GM23338 (cell line): ENCODE measurements at regions not wholly inside any gene's neighbourhood (a gene's known extent, or its start where the extent isn't known, plus 50 kb on each side); places are given as distances from the start of the nearest gene placed in this dataset.

Source experiments
- ATAC-seq: fragments of 200-7000 bp; cut with Tn5 transposase; 3 replicates; pipeline ENCODE4 v1.9.1; 2020
- DNase-seq: peaks from one replicate; pipeline ENCODE4 v3.0.0-alpha.2; 2015; ENCODE audit warnings: low spot score
- H2AFZ ChIP-seq: fragments of 200-600 bp; sonication (generic); 2 replicates; pipeline ENCODE4 v1.8.0; 2016; ENCODE audit warnings: antibody characterized with exemption, mild to moderate bottlenecking, moderate library complexity
- H3F3A ChIP-seq: fragments of 200-600 bp; sonication (generic); replicated peaks from 2 replicates; pipeline ENCODE4 v1.8.0; 2017; ENCODE audit warnings: antibody characterized with exemption, mixed run types, low read depth
- H3K27ac ChIP-seq: fragments of 200-600 bp; sonication (generic); 2 replicates; pipeline ENCODE4 v1.6.1; 2016; ENCODE audit warnings: low read depth
- H3K27me3 ChIP-seq: fragments of 200-600 bp; sonication (generic); 2 replicates; pipeline ENCODE4 v1.8.0; 2016; ENCODE audit warnings: mild to moderate bottlenecking, mixed run types, moderate library complexity; ENCODE audit not compliant: insufficient read depth
- H3K36me3 ChIP-seq: fragments of 200-600 bp; sonication (generic); 2 replicates; pipeline ENCODE4 v1.8.0; 2016; ENCODE audit warnings: mild to moderate bottlenecking; ENCODE audit not compliant: insufficient read depth
- H3K4me1 ChIP-seq: fragments of 200-600 bp; sonication (generic); 2 replicates; pipeline ENCODE4 v1.8.0; 2016; ENCODE audit warnings: mild to moderate bottlenecking, moderate library complexity; ENCODE audit not compliant: insufficient read depth
- H3K4me2 ChIP-seq: fragments of 200-600 bp; sonication (generic); 2 replicates; pipeline ENCODE4 v1.7.1; 2017; ENCODE audit warnings: mixed run types
- H3K4me3 ChIP-seq: fragments of 200-600 bp; sonication (generic); 2 replicates; pipeline ENCODE4 v1.6.1; 2016; ENCODE audit warnings: mixed run types
- H3K79me2 ChIP-seq: fragments of 200-600 bp; sonication (generic); replicated peaks from 2 replicates; pipeline ENCODE4 v1.8.0; 2017; ENCODE audit warnings: mild to moderate bottlenecking; ENCODE audit not compliant: insufficient read depth
- H3K9me2 ChIP-seq: fragments of 200-600 bp; sonication (generic); 2 replicates; pipeline ENCODE4 v1.8.0; 2017; ENCODE audit not compliant: insufficient read depth
- H4K20me1 ChIP-seq: fragments of 200-600 bp; sonication (generic); replicated peaks from 2 replicates; pipeline ENCODE4 v1.8.0; 2017; ENCODE audit warnings: mild to moderate bottlenecking; ENCODE audit not compliant: insufficient read depth
- H3K27ac Mint-ChIP-seq: 2 replicates; pipeline ENCODE4 v1.8.0; 2020; ENCODE audit warnings: inconsistent platforms, mild to moderate bottlenecking, moderate library complexity, mixed read lengths
- H3K27me3 Mint-ChIP-seq: 3 replicates; pipeline ENCODE4 v1.8.0; 2022; ENCODE audit warnings: low read depth, mild to moderate bottlenecking, moderate library complexity, mixed read lengths, inconsistent platforms; ENCODE audit not compliant: insufficient read depth, poor library complexity
- H3K36me3 Mint-ChIP-seq: 3 replicates; pipeline ENCODE4 v1.8.0; 2021; ENCODE audit warnings: low read depth, mild to moderate bottlenecking, inconsistent platforms, moderate library complexity, mixed read lengths
- H3K4me1 Mint-ChIP-seq: 3 replicates; pipeline ENCODE4 v1.8.0; 2020; ENCODE audit warnings: mild to moderate bottlenecking, inconsistent platforms, mixed read lengths
- H3K4me3 Mint-ChIP-seq: 3 replicates; pipeline ENCODE4 v1.8.0; 2021; ENCODE audit warnings: moderate library complexity, mild to moderate bottlenecking, inconsistent platforms, mixed read lengths
- H3K9me3 Mint-ChIP-seq: 3 replicates; pipeline ENCODE4 v1.8.0; 2020; ENCODE audit warnings: moderate library complexity, mild to moderate bottlenecking, inconsistent platforms, mixed read lengths
- CREB1 ChIP-seq: fragments of 250-450 bp; sonication (Bioruptor Pico); IDR thresholded peaks from 2 replicates; pipeline ENCODE4 v1.5.0; 2020; ENCODE audit warnings: low read depth, mild to moderate bottlenecking, moderate library complexity
- CTCF ChIP-seq, 2 experiments: fragments of 200-600 bp in 1 of 2; sonication (generic) in 1 of 2; conservative IDR thresholded peaks; 2 replicates each; pipeline versions ENCODE4 v1.5.1 to v1.6.1; 2016 to 2017; ENCODE audit warnings: antibody characterized with exemption in 2 of 2, low read depth in 2 of 2, mild to moderate bottlenecking in 2 of 2, moderate library complexity in 1 of 2
- ETS1 ChIP-seq: IDR thresholded peaks from 2 replicates; pipeline ENCODE4 v1.6.1; 2016; ENCODE audit warnings: antibody characterized with exemption
- EZH2 ChIP-seq: fragments of 200-600 bp; sonication (generic); IDR thresholded peaks from one replicate; pipeline ENCODE4 v1.8.0; 2017; ENCODE audit warnings: antibody characterized with exemption, mild to moderate bottlenecking, low read depth; ENCODE audit not compliant: unreplicated experiment
- EZH2phosphoT487 ChIP-seq: fragments of 200-600 bp; sonication (generic); IDR thresholded peaks from one replicate; pipeline ENCODE4 v1.8.1; 2018; ENCODE audit warnings: antibody characterized with exemption; ENCODE audit not compliant: unreplicated experiment
- JUNB ChIP-seq: IDR thresholded peaks from one replicate; pipeline ENCODE4 v1.6.1; 2016; ENCODE audit warnings: antibody characterized with exemption; ENCODE audit not compliant: unreplicated experiment
- NANOG ChIP-seq: IDR thresholded peaks from 2 replicates; pipeline ENCODE4 v1.6.1; 2016; ENCODE audit warnings: antibody characterized with exemption, borderline replicate concordance
- POLR2AphosphoS5 ChIP-seq: IDR thresholded peaks from 2 replicates; pipeline ENCODE4 v1.6.1; 2016; ENCODE audit warnings: antibody characterized with exemption, low read depth
- STAT1 ChIP-seq: IDR thresholded peaks from one replicate; pipeline ENCODE4 v1.6.1; 2016; ENCODE audit warnings: antibody characterized with exemption; ENCODE audit not compliant: unreplicated experiment
- ZNF114 ChIP-seq: fragments of 250-450 bp; sonication (Bioruptor Pico); IDR thresholded peaks from 2 replicates; pipeline ENCODE4 v1.5.0; 2020; ENCODE audit warnings: mild to moderate bottlenecking, moderate library complexity
- ZNF331 ChIP-seq: fragments of 250-450 bp; sonication (Bioruptor Pico); IDR thresholded peaks from 2 replicates; pipeline ENCODE4 v1.5.0; 2020; ENCODE audit warnings: low read depth, mild to moderate bottlenecking, moderate library complexity
- TF ChIP-seq, protein P1 (sequence below): fragments of 250-450 bp; sonication (Bioruptor Pico); IDR thresholded peaks from 2 replicates; pipeline ENCODE4 v1.5.0; 2020; ENCODE audit warnings: mild to moderate bottlenecking, moderate library complexity
- TF ChIP-seq, protein P2 (sequence below): IDR thresholded peaks from one replicate; pipeline ENCODE4 v1.6.1; 2018; ENCODE audit warnings: antibody characterized with exemption; ENCODE audit not compliant: unreplicated experiment

DNA sequence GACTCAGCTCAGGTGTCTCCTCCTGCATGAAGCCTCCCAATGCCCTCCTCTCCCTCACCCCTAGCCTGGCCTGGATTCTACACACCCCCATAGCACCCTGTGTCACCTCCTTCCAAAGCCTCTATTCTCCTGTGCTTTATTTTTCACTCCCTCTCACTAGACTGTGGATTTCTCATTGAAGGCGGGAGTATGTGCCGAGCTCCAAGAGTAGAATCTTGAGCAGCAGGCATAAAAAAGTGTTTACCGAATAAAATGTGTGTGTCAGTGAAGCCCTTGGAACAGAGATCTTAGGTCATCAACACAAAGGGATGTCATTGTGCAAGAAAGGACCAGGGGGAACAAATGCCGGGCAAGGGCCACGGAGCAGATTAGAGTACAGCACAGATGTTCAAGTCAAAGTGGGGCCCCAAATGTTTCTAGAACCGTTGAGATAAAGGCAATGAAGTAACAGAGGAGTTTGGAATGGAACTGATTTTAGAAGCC is 106.1 kb upstream of the TMEM170B start:
- no peak overlapping the region for H3K4me3 Mint-ChIP-seq
- peaks cover 31% of the 10 kb centered on the region for H3K4me1 Mint-ChIP-seq
- TF ChIP-seq POLR2AphosphoS5 (no peak), EZH2 (no peak), CREB1 (CRISPR knock-in tag) (no peak), ZNF114 (no peak), NANOG (no peak), EZH2phosphoT487 (no peak), JUNB (no peak), CTCF (conservative IDR thresholded peaks at IDR 0.05; ENCODE audit: low read depth in 2 of 2) (no peak), ZNF331 (no peak), ETS1 (no peak), STAT1 (no peak)
- TF ChIP-seq, protein P1, sequence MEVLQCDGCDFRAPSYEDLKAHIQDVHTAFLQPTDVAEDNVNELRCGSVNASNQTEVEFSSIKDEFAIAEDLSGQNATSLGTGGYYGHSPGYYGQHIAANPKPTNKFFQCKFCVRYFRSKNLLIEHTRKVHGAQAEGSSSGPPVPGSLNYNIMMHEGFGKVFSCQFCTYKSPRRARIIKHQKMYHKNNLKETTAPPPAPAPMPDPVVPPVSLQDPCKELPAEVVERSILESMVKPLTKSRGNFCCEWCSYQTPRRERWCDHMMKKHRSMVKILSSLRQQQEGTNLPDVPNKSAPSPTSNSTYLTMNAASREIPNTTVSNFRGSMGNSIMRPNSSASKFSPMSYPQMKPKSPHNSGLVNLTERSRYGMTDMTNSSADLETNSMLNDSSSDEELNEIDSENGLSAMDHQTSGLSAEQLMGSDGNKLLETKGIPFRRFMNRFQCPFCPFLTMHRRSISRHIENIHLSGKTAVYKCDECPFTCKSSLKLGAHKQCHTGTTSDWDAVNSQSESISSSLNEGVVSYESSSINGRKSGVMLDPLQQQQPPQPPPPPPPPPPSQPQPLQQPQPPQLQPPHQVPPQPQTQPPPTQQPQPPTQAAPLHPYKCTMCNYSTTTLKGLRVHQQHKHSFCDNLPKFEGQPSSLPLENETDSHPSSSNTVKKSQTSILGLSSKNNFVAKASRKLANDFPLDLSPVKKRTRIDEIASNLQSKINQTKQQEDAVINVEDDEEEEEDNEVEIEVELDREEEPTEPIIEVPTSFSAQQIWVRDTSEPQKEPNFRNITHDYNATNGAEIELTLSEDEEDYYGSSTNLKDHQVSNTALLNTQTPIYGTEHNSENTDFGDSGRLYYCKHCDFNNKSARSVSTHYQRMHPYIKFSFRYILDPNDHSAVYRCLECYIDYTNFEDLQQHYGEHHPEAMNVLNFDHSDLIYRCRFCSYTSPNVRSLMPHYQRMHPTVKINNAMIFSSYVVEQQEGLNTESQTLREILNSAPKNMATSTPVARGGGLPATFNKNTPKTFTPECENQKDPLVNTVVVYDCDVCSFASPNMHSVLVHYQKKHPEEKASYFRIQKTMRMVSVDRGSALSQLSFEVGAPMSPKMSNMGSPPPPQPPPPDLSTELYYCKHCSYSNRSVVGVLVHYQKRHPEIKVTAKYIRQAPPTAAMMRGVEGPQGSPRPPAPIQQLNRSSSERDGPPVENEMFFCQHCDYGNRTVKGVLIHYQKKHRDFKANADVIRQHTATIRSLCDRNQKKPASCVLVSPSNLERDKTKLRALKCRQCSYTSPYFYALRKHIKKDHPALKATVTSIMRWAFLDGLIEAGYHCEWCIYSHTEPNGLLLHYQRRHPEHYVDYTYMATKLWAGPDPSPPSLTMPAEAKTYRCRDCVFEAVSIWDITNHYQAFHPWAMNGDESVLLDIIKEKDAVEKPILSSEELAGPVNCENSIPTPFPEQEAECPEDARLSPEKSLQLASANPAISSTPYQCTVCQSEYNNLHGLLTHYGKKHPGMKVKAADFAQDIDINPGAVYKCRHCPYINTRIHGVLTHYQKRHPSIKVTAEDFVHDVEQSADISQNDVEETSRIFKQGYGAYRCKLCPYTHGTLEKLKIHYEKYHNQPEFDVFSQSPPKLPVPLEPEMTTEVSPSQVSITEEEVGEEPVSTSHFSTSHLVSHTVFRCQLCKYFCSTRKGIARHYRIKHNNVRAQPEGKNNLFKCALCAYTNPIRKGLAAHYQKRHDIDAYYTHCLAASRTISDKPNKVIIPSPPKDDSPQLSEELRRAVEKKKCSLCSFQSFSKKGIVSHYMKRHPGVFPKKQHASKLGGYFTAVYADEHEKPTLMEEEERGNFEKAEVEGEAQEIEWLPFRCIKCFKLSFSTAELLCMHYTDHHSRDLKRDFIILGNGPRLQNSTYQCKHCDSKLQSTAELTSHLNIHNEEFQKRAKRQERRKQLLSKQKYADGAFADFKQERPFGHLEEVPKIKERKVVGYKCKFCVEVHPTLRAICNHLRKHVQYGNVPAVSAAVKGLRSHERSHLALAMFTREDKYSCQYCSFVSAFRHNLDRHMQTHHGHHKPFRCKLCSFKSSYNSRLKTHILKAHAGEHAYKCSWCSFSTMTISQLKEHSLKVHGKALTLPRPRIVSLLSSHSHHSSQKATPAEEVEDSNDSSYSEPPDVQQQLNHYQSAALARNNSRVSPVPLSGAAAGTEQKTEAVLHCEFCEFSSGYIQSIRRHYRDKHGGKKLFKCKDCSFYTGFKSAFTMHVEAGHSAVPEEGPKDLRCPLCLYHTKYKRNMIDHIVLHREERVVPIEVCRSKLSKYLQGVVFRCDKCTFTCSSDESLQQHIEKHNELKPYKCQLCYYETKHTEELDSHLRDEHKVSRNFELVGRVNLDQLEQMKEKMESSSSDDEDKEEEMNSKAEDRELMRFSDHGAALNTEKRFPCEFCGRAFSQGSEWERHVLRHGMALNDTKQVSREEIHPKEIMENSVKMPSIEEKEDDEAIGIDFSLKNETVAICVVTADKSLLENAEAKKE (CRISPR knock-in tag) = no peak
- TF ChIP-seq, protein P2, sequence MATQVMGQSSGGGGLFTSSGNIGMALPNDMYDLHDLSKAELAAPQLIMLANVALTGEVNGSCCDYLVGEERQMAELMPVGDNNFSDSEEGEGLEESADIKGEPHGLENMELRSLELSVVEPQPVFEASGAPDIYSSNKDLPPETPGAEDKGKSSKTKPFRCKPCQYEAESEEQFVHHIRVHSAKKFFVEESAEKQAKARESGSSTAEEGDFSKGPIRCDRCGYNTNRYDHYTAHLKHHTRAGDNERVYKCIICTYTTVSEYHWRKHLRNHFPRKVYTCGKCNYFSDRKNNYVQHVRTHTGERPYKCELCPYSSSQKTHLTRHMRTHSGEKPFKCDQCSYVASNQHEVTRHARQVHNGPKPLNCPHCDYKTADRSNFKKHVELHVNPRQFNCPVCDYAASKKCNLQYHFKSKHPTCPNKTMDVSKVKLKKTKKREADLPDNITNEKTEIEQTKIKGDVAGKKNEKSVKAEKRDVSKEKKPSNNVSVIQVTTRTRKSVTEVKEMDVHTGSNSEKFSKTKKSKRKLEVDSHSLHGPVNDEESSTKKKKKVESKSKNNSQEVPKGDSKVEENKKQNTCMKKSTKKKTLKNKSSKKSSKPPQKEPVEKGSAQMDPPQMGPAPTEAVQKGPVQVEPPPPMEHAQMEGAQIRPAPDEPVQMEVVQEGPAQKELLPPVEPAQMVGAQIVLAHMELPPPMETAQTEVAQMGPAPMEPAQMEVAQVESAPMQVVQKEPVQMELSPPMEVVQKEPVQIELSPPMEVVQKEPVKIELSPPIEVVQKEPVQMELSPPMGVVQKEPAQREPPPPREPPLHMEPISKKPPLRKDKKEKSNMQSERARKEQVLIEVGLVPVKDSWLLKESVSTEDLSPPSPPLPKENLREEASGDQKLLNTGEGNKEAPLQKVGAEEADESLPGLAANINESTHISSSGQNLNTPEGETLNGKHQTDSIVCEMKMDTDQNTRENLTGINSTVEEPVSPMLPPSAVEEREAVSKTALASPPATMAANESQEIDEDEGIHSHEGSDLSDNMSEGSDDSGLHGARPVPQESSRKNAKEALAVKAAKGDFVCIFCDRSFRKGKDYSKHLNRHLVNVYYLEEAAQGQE = no peak
- H3K9me2 ChIP-seq = 0 out of 2 replicates have a peak, but pooled peaks cover 1% of the 10 kb centered on the region
- no peaks in the 10 kb centered on the region for H3K79me2 ChIP-seq
- H3K4me1 ChIP-seq = peaks cover 23% of the 10 kb centered on the region
- H3K27ac ChIP-seq = no peak overlapping the region
- H2AFZ ChIP-seq = no peak overlapping the region
- H4K20me1 ChIP-seq = no peaks in the 10 kb centered on the region
- no peak overlapping the region for H3K27ac Mint-ChIP-seq
- no peaks in the 10 kb centered on the region for H3K27me3 ChIP-seq
- H3K9me3 Mint-ChIP-seq = no peaks in the 10 kb centered on the region
- H3K27me3 Mint-ChIP-seq = peaks cover 4% of the 10 kb centered on the region
- no peaks in the 10 kb centered on the region for H3K36me3 ChIP-seq
- H3K36me3 Mint-ChIP-seq = no peaks in the 10 kb centered on the region
- ATAC-seq (no peak), DNase-seq (no peak)
- no peak overlapping the region for H3K4me3 ChIP-seq
- no peak overlapping the region for H3K4me2 ChIP-seq
- no peaks in the 10 kb centered on the region for H3F3A ChIP-seq
